ENCODE measurements at regions not wholly inside any gene's neighbourhood (a gene's known extent, or its start where the extent isn't known, plus 50 kb on each side); places are given as distances from the start of the nearest gene placed in this dataset.

DNA sequence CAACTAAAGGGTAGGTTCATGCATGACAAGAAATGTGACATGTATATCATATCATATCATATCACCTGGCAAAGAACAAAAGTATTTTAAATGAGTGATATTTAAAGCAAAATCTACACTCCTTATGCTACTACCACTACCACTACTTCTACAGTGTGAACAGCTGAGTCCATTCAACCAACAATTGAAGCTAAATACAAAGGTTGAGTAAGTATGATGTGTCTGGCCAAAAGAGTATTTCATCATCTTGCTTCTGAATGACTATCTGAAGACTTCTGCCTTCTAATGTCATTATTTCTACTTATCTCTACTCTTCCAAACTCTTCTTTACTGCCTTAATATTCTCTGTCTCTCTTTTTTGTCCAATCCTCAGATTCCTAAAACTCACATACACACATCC, 292.6 kb upstream of the CAND1 start:
- DNase-seq = no peak
- Histone ChIP-seq H2AFZ (ENCODE audit: low read length) (no peak overlapping the region), H3K79me2 (ENCODE audit: insufficient read depth, low read length) (no peaks in the 10 kb centered on the region), H3K23me2 (ENCODE audit: insufficient read length, low read depth, low read length, poor library complexity, severe bottlenecking) (no peaks in the 10 kb centered on the region), H3K14ac (ENCODE audit: insufficient read depth, low read length) (no peak overlapping the region), H3T11ph (ENCODE audit: low read length) (no peak overlapping the region), H4K91ac (ENCODE audit: insufficient read length, low read depth, low read length) (no peak overlapping the region), H3K4me1 (ENCODE audit: insufficient read depth, low read length) (no peaks in the 10 kb centered on the region), H2BK20ac (ENCODE audit: low read depth, low read length, poor library complexity, severe bottlenecking) (no peak overlapping the region), H3K9me3 (ENCODE audit: control insufficient read depth, low read depth, low read length) (no peaks in the 10 kb centered on the region), H2BK15ac (ENCODE audit: low read depth, low read length) (no peak overlapping the region), H3K27ac (ENCODE audit: insufficient read length, low read depth, low read length) (no peak overlapping the region), H4K8ac (replicated peaks; ENCODE audit: insufficient read length, low read depth, low read length) (no peak overlapping the region), H3K27me3 (ENCODE audit: insufficient read depth, low read length) (no peaks in the 10 kb centered on the region), H2BK120ac (ENCODE audit: low read depth, low read length, poor library complexity, severe bottlenecking) (no peak overlapping the region), H2BK5ac (ENCODE audit: insufficient read length, low read length) (no peak overlapping the region), H3K4ac (ENCODE audit: low read depth, low read length) (no peak overlapping the region), H3K79me1 (ENCODE audit: insufficient read depth, low read depth, low read length, poor library complexity, severe bottlenecking) (peaks cover 2% of the 10 kb centered on the region), H2BK12ac (ENCODE audit: insufficient read length, low read depth, low read length) (no peak overlapping the region), H2AK5ac (ENCODE audit: insufficient read length, low read length) (no peak overlapping the region), H4K5ac (ENCODE audit: insufficient read length, low read depth, low read length) (no peak overlapping the region), H4K20me1 (ENCODE audit: control insufficient read depth, insufficient read depth, insufficient read length) (no peaks in the 10 kb centered on the region), H3K4me2 (ENCODE audit: insufficient read depth, insufficient read length, low read length) (no peak overlapping the region), H3K18ac (ENCODE audit: insufficient read length, low read depth, low read length) (no peak overlapping the region), H3K56ac (ENCODE audit: insufficient read length, low read depth, low read length) (no peak overlapping the region), H3K9ac (ENCODE audit: extremely low read depth, insufficient read length, low read length) (no peak overlapping the region), H3K23ac (ENCODE audit: insufficient read length, low read depth, low read length) (no peak overlapping the region)
- no peaks in the 10 kb centered on the region for H3K36me3 Mint-ChIP-seq (ENCODE audit: insufficient read depth in 1 of 3, low read depth in 3 of 3)
- H3K27me3 Mint-ChIP-seq (ENCODE audit: low read depth) = no peaks in the 10 kb centered on the region
- H3K9me3 Mint-ChIP-seq = no peaks in the 10 kb centered on the region
- no peak overlapping the region for H3K4me3 Mint-ChIP-seq
- no peak overlapping the region for H3K27ac Mint-ChIP-seq
- no peak for TF ChIP-seq CTCF (conservative IDR thresholded peaks at IDR 0.05)
- peaks cover 9 to 10% of the 10 kb centered on the region in 2 experiments for H3K4me1 Mint-ChIP-seq
